ENCODE measurements at regions not wholly inside any gene's neighbourhood (a gene's known extent, or its start where the extent isn't known, plus 50 kb on each side); places are given as distances from the start of the nearest gene placed in this dataset.

DNA sequence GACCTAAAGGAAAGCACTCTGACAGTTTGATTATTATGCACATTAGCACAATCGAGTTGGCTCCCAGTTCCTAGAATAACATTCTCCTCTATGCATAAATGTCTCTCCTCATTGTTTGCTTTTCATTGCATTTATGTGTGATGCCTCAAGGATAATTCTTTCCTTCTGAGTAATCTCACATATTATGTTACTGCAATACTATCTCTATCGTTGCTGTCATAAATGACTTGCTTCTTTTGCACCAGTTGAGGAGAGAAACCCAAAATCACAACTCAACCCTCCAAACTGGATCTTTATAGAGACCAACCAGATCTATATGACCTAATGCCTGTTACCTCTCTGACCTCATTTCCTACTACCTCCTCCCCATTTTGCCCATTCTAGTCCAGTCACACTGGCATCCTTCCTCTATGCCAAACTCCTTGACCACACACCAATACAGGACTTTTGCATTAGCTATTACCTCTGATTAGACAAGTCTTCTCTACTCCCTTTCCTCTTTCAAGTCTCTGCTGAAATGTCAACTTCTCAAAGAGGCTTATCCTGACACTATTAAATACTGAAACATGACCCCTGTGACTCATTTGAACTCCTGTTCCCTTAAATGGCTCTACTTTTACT, 1026.0 kb downstream of the TUSC7 start:
- H2AFZ ChIP-seq (ENCODE audit: low read depth), result no peak overlapping the region
- no peak overlapping the region for H3K4me2 ChIP-seq
- no peak overlapping the region for H3K9ac ChIP-seq

DNA sequence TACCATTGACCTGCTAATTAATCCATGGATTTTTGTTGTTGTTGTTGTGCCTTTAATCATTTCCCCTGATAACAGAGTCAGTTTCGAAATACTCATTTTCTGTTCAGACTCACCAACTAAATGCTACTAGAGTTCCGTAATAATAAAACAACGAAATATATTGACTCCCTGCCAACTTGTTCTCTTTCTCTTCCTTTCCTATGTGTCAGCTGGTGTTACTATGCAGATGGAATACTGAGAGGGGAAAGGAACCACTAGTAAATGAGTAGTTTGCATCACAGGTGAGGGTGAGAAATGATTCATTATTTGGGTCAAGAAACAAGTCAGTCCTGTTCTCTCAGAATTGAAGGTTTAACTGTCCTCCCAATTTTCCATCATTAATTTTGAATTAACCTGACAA, 1027.3 kb downstream of the TUSC7 start:
- Histone ChIP-seq H3K4me1 (ENCODE audit: low read depth, poor library complexity, severe bottlenecking) (no peaks in the 10 kb centered on the region), H3K79me2 (ENCODE audit: insufficient read depth, low read depth) (no peaks in the 10 kb centered on the region), H2AFZ (ENCODE audit: low read depth) (no peak overlapping the region), H4K20me1 (ENCODE audit: insufficient read depth) (no peaks in the 10 kb centered on the region), H3K9ac (no peak overlapping the region), H3K4me3 (IDR thresholded peaks at IDR 0.05; ENCODE audit: insufficient read depth, low read depth, low read length) (no peak overlapping the region), H3K27ac (no peak overlapping the region), H3K36me3 (ENCODE audit: insufficient read depth) (no peaks in the 10 kb centered on the region), H3K27me3 (ENCODE audit: insufficient read depth, low read depth) (no peaks in the 10 kb centered on the region), H3K4me2 (no peak overlapping the region)
- TF ChIP-seq, protein P1, sequence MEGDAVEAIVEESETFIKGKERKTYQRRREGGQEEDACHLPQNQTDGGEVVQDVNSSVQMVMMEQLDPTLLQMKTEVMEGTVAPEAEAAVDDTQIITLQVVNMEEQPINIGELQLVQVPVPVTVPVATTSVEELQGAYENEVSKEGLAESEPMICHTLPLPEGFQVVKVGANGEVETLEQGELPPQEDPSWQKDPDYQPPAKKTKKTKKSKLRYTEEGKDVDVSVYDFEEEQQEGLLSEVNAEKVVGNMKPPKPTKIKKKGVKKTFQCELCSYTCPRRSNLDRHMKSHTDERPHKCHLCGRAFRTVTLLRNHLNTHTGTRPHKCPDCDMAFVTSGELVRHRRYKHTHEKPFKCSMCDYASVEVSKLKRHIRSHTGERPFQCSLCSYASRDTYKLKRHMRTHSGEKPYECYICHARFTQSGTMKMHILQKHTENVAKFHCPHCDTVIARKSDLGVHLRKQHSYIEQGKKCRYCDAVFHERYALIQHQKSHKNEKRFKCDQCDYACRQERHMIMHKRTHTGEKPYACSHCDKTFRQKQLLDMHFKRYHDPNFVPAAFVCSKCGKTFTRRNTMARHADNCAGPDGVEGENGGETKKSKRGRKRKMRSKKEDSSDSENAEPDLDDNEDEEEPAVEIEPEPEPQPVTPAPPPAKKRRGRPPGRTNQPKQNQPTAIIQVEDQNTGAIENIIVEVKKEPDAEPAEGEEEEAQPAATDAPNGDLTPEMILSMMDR (conservative IDR thresholded peaks at IDR 0.05; ENCODE audit: low read depth, low read length), result no peak

More for the DNA sequence above, 1026.0 kb downstream of the TUSC7 start:
- H3K4me1 ChIP-seq (ENCODE audit: low read depth, poor library complexity, severe bottlenecking), result no peaks in the 10 kb centered on the region
- H3K36me3 ChIP-seq (ENCODE audit: insufficient read depth), result no peaks in the 10 kb centered on the region
- H3K4me3 ChIP-seq (IDR thresholded peaks at IDR 0.05; ENCODE audit: insufficient read depth, low read depth, low read length), result no peak overlapping the region
- no peaks in the 10 kb centered on the region for H3K79me2 ChIP-seq (ENCODE audit: insufficient read depth, low read depth)
- H3K27me3 ChIP-seq (ENCODE audit: insufficient read depth, low read depth), result no peaks in the 10 kb centered on the region
- no peaks in the 10 kb centered on the region for H4K20me1 ChIP-seq (ENCODE audit: insufficient read depth)
- no peak overlapping the region for H3K27ac ChIP-seq
- TF ChIP-seq, protein P1 (conservative IDR thresholded peaks at IDR 0.05; ENCODE audit: low read depth, low read length), result no peak

DNA sequence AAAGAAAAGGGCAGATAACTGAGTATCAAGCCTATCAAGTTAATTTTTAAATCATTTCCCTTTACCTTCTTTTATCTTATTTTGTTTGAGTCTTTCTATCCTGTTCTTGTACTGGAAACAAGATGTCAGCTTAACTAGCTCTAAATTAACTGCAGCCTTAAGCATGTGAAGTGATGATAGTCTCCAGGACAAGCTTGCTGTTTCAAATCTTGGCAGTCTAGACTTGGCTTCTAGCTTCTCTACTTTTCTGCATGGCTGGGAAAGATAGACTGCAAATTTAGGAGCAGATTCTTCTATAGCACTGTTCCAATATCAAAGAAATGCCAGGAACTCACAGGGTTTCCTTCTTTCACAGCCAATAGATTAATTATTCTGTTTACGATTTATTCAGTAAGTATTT, 1034.4 kb downstream of the TUSC7 start:
- H2AFZ ChIP-seq (ENCODE audit: low read depth), result no peak overlapping the region
- H3K79me2 ChIP-seq (ENCODE audit: insufficient read depth, low read depth), result no peaks in the 10 kb centered on the region
- no peaks in the 10 kb centered on the region for H3K4me1 ChIP-seq (ENCODE audit: low read depth, poor library complexity, severe bottlenecking)
- no peaks in the 10 kb centered on the region for H3K36me3 ChIP-seq (ENCODE audit: insufficient read depth)
- H3K4me2 ChIP-seq, result no peak overlapping the region
- H3K27ac ChIP-seq, result no peak overlapping the region
- H3K27me3 ChIP-seq (ENCODE audit: insufficient read depth, low read depth), result no peaks in the 10 kb centered on the region
- no peak overlapping the region for H3K4me3 ChIP-seq (IDR thresholded peaks at IDR 0.05; ENCODE audit: insufficient read depth, low read depth, low read length)
- H4K20me1 ChIP-seq (ENCODE audit: insufficient read depth), result no peaks in the 10 kb centered on the region
- H3K9ac ChIP-seq, result no peak overlapping the region
- TF ChIP-seq, protein P1 (conservative IDR thresholded peaks at IDR 0.05; ENCODE audit: low read depth, low read length), result no peak

DNA sequence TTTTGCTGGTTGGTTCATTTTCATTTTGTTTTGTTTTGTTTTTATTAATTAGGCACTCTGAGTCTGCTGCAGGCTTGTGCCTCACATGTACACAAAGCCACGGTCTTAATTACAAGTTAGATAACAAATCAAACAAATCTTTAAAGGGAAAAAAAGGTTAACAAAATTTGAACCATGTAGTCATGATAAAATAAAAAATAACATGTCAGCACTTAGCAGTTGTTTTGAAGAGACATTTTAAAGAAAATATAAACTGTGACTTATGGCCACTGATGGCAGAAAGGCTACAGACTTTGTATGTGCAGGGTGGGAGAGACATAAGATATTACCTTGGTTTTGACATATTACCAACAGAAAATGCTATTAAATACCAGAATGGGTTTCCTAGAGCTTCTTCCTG, 1035.4 kb downstream of the TUSC7 start:
- H3K27me3 ChIP-seq (ENCODE audit: insufficient read depth, low read depth), result no peaks in the 10 kb centered on the region
- no peaks in the 10 kb centered on the region for H3K79me2 ChIP-seq (ENCODE audit: insufficient read depth, low read depth)
- no peak overlapping the region for H3K27ac ChIP-seq
- no peak overlapping the region for H2AFZ ChIP-seq (ENCODE audit: low read depth)
- no peak overlapping the region for H3K9ac ChIP-seq
- H3K4me2 ChIP-seq, result no peak overlapping the region
- no peaks in the 10 kb centered on the region for H3K36me3 ChIP-seq (ENCODE audit: insufficient read depth)
- H3K4me1 ChIP-seq (ENCODE audit: low read depth, poor library complexity, severe bottlenecking), result no peaks in the 10 kb centered on the region
- H3K4me3 ChIP-seq (IDR thresholded peaks at IDR 0.05; ENCODE audit: insufficient read depth, low read depth, low read length), result no peak overlapping the region
- H4K20me1 ChIP-seq (ENCODE audit: insufficient read depth), result no peaks in the 10 kb centered on the region
- TF ChIP-seq, protein P1 (conservative IDR thresholded peaks at IDR 0.05; ENCODE audit: low read depth, low read length), result no peak

All from KMS-11 (cell line).